BJ (cell line): ENCODE measurements at regions not wholly inside any gene's neighbourhood (a gene's known extent, or its start where the extent isn't known, plus 50 kb on each side); places are given as distances from the start of the nearest gene placed in this dataset.
"Not testable (repeated sequence)": the region's sequence is repeated elsewhere in the genome, so short reads cannot be mapped to it uniquely, and the experiment has no call there.

Source experiments
- CTCF ChIA-PET: fragments of 350-600 bp; formaldehyde crosslinking; extraction: SDS; loops from one replicate; lab custom pipeline; 2021; ENCODE audit warnings: antibody characterized with exemption, inconsistent platforms; lab: Yijun Ruan, JAX
- POLR2A ChIA-PET: fragments of 300-600 bp; sonication (Branson Sonifier 250); formaldehyde crosslinking; extraction: SDS; loops from one replicate; lab custom pipeline; 2021; ENCODE audit warnings: antibody characterized with exemption; lab: Charles Lee
- DNase-seq: peaks from one replicate; pipeline ENCODE4 v3.0.0-alpha.2; 2011; ENCODE audit warnings: low read depth
- H3K27me3 ChIP-seq: 2 replicates; pipeline ENCODE4 v1.6.0; 2011; ENCODE audit warnings: low read length; ENCODE audit not compliant: control insufficient read depth, insufficient read depth
- H3K36me3 ChIP-seq: 2 replicates; pipeline ENCODE4 v1.5.1; 2011; ENCODE audit warnings: low read length; ENCODE audit not compliant: control insufficient read depth, insufficient read depth
- H3K4me3 ChIP-seq: 2 replicates; pipeline ENCODE4 v1.5.1; 2011; ENCODE audit warnings: low read depth, mild to moderate bottlenecking, control low read depth, low read length
- CTCF ChIP-seq: IDR thresholded peaks from 2 replicates; pipeline ENCODE4 v1.5.1; 2011; ENCODE audit warnings: low read depth, mild to moderate bottlenecking, control low read depth, inconsistent platforms, low read length, moderate library complexity; ENCODE audit not compliant: insufficient read depth

DNA sequence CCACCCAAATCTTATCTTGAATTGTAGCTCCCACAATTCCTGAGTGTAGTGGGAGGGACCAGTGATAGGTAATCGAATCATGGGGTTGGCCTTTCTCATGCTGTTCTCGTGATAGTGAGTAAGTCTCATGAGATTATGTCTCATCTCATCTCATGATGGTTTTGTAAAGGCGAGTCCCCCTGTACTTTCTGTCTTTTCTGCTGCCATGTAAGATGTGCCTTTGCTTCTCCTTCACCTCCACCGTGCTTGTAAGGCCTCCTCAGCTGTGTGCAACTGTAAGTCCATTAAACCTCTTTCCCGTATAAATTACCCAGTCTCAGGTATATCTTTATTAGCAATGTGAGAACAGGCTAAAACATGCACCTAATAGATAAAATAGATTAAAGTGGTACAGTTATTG lies 756.4 kb upstream of the SLITRK5 start:
- no peak for DNase-seq
- TF ChIP-seq CTCF: no peak
- Histone ChIP-seq H3K4me3 (no peak overlapping the region), H3K27me3 (no peaks in the 10 kb centered on the region), H3K36me3 (no peaks in the 10 kb centered on the region)
- CTCF ChIA-PET: no interaction called here
- POLR2A ChIA-PET: no interaction called here

GRCh38 chr13:86917438-86917837 lies 753.7 kb upstream of the SLITRK5 start:
- H3K27me3 ChIP-seq, H3K4me3 ChIP-seq, H3K36me3 ChIP-seq, POLR2A ChIA-PET, CTCF ChIA-PET, DNase-seq: not testable (repeated sequence)

DNA sequence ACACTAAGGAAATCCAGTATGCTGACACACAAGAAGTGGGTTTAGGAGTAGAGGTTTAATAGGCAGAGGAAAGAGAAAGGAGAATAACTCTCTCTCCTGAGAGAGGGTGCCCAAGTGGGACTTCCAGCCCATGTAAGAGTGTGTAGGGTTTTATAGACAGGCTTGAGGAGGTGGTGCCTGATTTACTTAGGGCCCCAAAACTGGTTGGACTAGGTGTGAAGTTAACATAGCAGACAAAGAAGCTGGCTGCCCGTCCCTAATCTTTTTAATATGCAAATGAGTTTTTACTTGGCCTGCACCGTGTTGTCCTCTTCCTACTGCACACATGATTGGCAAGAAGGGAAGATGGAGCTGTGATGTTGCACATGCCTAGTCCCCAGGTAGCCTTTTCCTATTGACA lies 752.5 kb upstream of the SLITRK5 start:
- Histone ChIP-seq H3K4me3 (no peak overlapping the region), H3K27me3 (no peaks in the 10 kb centered on the region), H3K36me3 (no peaks in the 10 kb centered on the region)
- DNase-seq: no peak
- no peak for TF ChIP-seq CTCF
- ChIA-PET CTCF (no interaction called here), POLR2A (no interaction called here)

DNA sequence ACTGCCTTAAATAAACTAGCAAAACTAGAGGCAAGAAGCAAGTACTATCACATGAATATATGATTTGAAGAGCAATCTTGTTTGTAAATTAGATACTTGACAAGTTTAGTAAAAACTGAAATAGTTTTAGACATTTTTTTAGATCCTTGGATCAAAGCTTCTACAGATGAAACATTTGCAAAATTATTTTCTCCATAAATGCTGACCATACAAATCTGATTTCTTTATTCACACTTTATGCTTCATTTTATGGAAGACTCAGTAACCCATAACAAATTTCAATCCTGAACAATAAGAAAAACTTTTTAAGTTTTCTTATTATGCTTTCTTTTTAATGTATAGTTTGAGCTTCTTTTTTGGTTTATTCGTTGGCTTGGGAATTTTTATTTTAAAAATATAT lies 750.2 kb upstream of the SLITRK5 start:
- ChIA-PET POLR2A (no interaction called here), CTCF (no interaction called here)
- TF ChIP-seq CTCF: no peak

DNA sequence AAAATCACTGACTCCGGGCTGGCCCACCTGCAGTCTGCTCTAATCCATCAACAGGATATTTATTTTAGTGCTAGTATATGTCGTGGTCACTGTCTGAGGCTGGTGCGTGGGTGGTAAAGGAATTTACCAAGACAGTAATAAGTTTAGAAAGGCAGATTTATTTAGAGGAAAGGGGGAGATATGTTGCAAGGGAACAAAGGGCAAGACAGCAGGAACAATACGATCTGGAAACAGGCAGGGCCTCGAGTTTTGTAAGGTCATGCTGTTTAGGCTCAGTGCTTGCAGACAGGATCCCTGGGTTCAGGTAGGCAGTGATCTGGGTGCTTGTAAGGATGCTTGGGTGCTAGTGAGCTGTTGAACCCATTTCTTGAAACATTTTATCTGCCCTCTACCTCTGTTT lies 748.2 kb upstream of the SLITRK5 start:
- TF ChIP-seq CTCF: no peak
- ChIA-PET CTCF (no interaction called here), POLR2A (no interaction called here)
- DNase-seq: no peak
- Histone ChIP-seq H3K36me3 (no peaks in the 10 kb centered on the region), H3K4me3 (no peak overlapping the region), H3K27me3 (no peaks in the 10 kb centered on the region)

More for the DNA sequence above, 750.2 kb upstream of the SLITRK5 start:
- no peak overlapping the region for H3K4me3 ChIP-seq
- no peaks in the 10 kb centered on the region for H3K36me3 ChIP-seq
- no peak for DNase-seq
- no peaks in the 10 kb centered on the region for H3K27me3 ChIP-seq

DNA sequence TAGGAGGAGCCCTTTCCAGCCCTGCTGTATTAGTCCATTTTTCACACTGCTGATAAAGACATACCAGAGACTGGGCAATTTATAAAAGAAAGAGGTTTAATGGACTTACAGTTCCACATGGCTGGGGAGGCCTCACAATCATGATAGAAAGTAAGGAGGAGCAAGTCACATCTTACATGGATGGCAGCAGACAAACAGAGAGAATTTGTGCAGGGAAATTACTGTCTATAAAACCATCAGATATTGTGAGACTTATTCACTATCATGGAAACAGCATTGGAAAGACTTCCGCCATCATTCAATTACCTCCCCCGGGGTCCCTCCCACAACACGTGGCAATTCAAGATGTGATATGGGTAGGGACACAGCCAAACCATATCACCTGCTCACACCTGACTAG lies 744.3 kb upstream of the SLITRK5 start:
- H3K27me3 ChIP-seq, H3K4me3 ChIP-seq, DNase-seq, POLR2A ChIA-PET, CTCF ChIA-PET, H3K36me3 ChIP-seq: not testable (repeated sequence)
